ENCODE measurements at regions not wholly inside any gene's neighbourhood (a gene's known extent, or its start where the extent isn't known, plus 50 kb on each side); places are given as distances from the start of the nearest gene placed in this dataset.
"Not testable (repeated sequence)": the region's sequence is repeated elsewhere in the genome, so short reads cannot be mapped to it uniquely, and the experiment has no call there.

DNA sequence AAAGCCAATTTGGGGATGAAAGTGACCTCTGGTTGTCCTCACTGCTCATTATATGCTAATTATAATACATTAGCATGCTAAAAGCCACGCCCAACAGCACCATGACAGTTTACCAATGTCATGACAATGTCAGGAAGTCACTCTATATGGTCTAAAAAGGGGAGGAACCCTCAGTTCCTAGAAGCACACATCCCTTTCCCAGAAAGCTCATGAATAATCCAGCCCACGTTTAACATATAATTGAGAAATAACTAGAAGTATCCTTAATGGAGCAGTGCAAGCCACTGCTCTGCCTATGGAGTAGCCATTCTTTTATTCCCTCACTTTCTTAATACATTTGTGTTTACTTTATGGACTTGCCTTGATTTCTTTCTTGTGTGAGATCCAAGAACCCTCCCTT is 215.3 kb downstream of the SPIN4 start:
- TF ChIP-seq, protein P1, sequence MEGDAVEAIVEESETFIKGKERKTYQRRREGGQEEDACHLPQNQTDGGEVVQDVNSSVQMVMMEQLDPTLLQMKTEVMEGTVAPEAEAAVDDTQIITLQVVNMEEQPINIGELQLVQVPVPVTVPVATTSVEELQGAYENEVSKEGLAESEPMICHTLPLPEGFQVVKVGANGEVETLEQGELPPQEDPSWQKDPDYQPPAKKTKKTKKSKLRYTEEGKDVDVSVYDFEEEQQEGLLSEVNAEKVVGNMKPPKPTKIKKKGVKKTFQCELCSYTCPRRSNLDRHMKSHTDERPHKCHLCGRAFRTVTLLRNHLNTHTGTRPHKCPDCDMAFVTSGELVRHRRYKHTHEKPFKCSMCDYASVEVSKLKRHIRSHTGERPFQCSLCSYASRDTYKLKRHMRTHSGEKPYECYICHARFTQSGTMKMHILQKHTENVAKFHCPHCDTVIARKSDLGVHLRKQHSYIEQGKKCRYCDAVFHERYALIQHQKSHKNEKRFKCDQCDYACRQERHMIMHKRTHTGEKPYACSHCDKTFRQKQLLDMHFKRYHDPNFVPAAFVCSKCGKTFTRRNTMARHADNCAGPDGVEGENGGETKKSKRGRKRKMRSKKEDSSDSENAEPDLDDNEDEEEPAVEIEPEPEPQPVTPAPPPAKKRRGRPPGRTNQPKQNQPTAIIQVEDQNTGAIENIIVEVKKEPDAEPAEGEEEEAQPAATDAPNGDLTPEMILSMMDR (IDR thresholded peaks at IDR 0.05; ENCODE audit: borderline replicate concordance, extremely low read depth, low read length, poor library complexity, severe bottlenecking) = not testable (repeated sequence)
- not testable (repeated sequence) for TF ChIP-seq EZH2 (IDR thresholded peaks at IDR 0.05; ENCODE audit: borderline replicate concordance, low read depth, low read length, severe bottlenecking)

Measured in DND-41 (cell line).